NOMO-1 treated with DMSO at 0.1 percent for 48 hours (cell line): ENCODE measurements at regions not wholly inside any gene's neighbourhood (a gene's known extent, or its start where the extent isn't known, plus 50 kb on each side); places are given as distances from the start of the nearest gene placed in this dataset.
A peak's percentile ranks its signal among the peaks of the same experiment; 100 is the strongest.

Experiments
- DNase-seq: peaks from one replicate; lab custom pipeline; 2025; ENCODE audit not compliant: unreplicated experiment; lab: John Stamatoyannopoulos, UW

GRCh38 chr1:221641811-221642210, 100.1 kb downstream of the DUSP10 start:
- DNase-seq = no peak

GRCh38 chr1:221643404-221644144, 98.3 kb downstream of the DUSP10 start:
- peak; percentile 40 for DNase-seq

GRCh38 chr1:221644145-221644448, 97.8 kb downstream of the DUSP10 start:
- DNase-seq = no peak

GRCh38 chr1:221644663-221645258, 97.1 kb downstream of the DUSP10 start:
- DNase-seq = no peak

GRCh38 chr1:221648201-221648600, 93.7 kb downstream of the DUSP10 start:
- no peak for DNase-seq
